ENCODE measurements at regions not wholly inside any gene's neighbourhood (a gene's known extent, or its start where the extent isn't known, plus 50 kb on each side); places are given as distances from the start of the nearest gene placed in this dataset.
"Not testable (repeated sequence)": the region's sequence is repeated elsewhere in the genome, so short reads cannot be mapped to it uniquely, and the experiment has no call there.

DNA sequence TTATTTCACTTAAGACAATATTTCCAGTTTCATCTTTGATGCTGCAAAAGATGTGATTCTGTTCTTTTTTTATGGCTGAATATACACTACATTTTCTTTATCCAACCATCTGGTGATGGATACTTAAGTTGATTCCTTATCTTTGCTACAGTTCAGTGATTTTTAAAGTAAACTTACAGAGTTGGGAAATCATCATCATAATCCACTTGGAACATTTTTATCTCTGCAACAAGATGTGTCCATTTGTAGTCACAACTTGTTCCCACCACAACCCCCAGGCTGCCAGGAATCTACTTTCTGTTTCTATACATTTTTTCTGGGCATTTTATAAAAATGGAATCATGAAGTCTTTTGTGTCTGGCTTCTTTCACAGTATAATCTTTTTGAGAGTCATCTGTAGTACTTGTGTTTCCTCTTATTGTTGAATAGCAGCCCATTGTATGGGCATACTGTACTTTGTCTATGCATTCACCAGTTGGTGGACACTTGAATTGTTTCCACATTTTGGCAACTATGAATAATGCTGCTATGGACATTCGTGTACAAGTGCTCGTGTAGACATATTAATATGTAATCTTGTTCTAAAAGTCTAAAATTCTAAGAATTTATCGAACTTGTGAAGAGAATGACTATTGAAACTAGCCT lies 212.5 kb upstream of the DDHD1 start:
- H3K4me1 ChIP-seq = peaks cover 7% of the 10 kb centered on the region
- no peaks in the 10 kb centered on the region for H3K27me3 ChIP-seq (ENCODE audit: low read depth)
- ATAC-seq (no peak), DNase-seq (no peak)
- TF ChIP-seq, protein P1, sequence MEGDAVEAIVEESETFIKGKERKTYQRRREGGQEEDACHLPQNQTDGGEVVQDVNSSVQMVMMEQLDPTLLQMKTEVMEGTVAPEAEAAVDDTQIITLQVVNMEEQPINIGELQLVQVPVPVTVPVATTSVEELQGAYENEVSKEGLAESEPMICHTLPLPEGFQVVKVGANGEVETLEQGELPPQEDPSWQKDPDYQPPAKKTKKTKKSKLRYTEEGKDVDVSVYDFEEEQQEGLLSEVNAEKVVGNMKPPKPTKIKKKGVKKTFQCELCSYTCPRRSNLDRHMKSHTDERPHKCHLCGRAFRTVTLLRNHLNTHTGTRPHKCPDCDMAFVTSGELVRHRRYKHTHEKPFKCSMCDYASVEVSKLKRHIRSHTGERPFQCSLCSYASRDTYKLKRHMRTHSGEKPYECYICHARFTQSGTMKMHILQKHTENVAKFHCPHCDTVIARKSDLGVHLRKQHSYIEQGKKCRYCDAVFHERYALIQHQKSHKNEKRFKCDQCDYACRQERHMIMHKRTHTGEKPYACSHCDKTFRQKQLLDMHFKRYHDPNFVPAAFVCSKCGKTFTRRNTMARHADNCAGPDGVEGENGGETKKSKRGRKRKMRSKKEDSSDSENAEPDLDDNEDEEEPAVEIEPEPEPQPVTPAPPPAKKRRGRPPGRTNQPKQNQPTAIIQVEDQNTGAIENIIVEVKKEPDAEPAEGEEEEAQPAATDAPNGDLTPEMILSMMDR (IDR thresholded peaks at IDR 0.05) = no peak
- no peaks in the 10 kb centered on the region for H3K9me3 ChIP-seq
- H3K4me3 ChIP-seq = no peak overlapping the region
- intact Hi-C loops (cut with DNase I) = no loop called here
- H3K36me3 ChIP-seq = no peaks in the 10 kb centered on the region
- H3K27ac ChIP-seq = no peak overlapping the region

DNA sequence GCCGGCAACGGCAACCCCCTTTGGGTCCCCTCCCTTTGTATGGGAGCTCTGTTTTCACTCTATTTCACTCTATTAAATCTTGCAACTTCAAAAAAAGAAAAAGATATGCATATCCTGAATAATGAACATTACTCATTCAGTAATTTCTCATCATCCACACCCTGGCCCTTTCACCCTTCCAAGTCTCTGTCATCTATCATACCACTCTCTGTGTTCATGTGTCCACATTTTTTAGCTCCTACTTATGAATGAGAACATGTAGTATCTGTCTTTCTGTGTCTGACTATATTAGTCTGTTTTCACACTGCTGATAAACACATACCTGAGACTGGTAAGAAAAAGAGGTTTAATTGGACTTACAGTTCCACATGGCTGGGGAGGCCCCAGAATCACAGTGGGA lies 209.8 kb upstream of the DDHD1 start:
- H3K36me3 ChIP-seq; intact Hi-C loops (cut with DNase I); H3K4me3 ChIP-seq; H3K27me3 ChIP-seq (ENCODE audit: low read depth); ATAC-seq; H3K27ac ChIP-seq; DNase-seq; H3K9me3 ChIP-seq; H3K4me1 ChIP-seq: not testable (repeated sequence)

DNA sequence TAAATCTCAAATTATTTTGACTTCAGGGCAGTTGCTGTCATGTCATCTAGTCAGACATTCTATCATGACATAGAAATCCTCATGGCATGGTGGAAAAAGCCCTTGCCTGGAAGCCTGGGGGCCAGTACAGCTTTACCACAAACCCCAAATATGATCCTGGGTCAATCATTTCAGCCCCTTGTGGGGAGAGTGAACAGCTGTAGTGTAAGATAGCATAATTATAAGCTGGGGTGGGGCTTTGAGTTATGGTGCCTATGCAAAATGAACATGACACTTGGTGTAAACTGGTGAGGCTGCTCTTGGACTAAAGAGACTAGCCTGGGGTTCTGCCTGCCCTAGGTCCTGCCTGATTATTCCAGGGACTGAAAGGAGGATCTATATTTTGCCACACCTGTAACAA lies 207.7 kb upstream of the DDHD1 start:
- Histone ChIP-seq H3K4me1 (no peaks in the 10 kb centered on the region), H3K9me3 (no peaks in the 10 kb centered on the region), H3K4me3 (no peak overlapping the region), H3K27ac (no peak overlapping the region), H3K27me3 (ENCODE audit: low read depth) (no peaks in the 10 kb centered on the region), H3K36me3 (no peaks in the 10 kb centered on the region)
- TF ChIP-seq, protein P1 (IDR thresholded peaks at IDR 0.05) = no peak
- intact Hi-C loops (cut with DNase I) = no loop called here
- DNase-seq (no peak), ATAC-seq (no peak)

DNA sequence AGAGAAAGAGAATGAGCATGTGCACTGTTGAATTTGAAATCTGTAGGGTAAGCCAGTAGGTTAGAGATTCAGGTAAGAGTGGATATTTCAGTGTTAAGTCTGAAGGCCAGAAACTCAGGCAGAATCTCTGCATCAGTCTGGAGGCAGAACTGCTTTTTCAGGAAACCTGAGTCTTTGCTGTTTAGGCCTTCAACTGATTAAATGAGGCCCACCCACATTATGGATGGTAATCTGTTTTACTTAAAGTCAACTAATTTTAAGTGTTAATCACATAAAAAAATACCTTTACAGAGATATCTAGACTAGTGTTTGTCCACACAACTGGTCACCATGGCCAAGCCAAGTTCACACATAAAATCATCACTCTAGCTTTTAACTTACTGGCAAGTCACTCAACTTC lies 205.0 kb upstream of the DDHD1 start:
- Histone ChIP-seq H3K36me3 (no peaks in the 10 kb centered on the region), H3K9me3 (no peaks in the 10 kb centered on the region), H3K27me3 (ENCODE audit: low read depth) (no peaks in the 10 kb centered on the region), H3K4me3 (no peak overlapping the region), H3K4me1 (no peaks in the 10 kb centered on the region), H3K27ac (no peak overlapping the region)
- intact Hi-C loops (cut with DNase I) = no loop called here
- DNase-seq (no peak), ATAC-seq (no peak)
- TF ChIP-seq, protein P1 (IDR thresholded peaks at IDR 0.05) = no peak

DNA sequence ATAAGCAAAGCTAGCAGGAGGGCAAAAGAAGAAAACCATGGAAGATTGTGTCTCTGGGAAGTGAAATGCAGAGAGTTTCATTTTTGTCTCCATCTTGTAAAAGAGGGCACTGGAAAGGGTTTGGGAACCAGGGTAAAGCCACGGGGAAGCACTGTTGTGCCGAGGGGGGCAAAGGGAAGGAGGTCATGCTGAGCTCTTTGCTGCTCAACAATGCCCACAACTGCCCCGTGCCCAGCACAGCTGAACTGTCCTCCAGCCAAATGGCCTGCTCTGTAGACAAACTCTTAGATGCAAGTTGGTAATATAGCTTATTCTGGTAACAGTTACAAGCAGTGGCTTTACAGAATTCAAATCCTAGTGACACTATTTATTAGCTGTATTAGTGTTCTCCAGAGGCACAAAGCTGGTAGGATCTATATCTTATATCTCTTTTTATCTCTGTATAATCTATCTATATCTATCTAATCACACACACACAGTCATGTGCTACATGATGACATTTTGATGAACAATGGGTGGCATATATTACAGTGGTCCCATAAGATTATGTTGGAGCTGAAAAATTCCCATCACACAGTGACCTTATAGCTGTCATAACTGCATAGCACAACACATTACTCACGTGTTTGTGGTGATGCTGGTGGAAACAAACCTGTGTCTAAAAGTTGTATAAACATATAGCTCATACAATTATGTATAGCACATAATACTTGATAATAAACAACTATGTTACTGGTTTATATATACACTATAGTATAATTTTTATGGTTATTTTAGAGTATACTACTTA lies 203.4 kb upstream of the DDHD1 start:
- Histone ChIP-seq H3K36me3 (no peaks in the 10 kb centered on the region), H3K9me3 (no peaks in the 10 kb centered on the region), H3K4me3 (no peak overlapping the region), H3K27ac (no peak overlapping the region), H3K4me1 (no peaks in the 10 kb centered on the region), H3K27me3 (ENCODE audit: low read depth) (no peaks in the 10 kb centered on the region)
- DNase-seq (no peak), ATAC-seq (no peak)
- TF ChIP-seq, protein P1 (IDR thresholded peaks at IDR 0.05) = no peak
- intact Hi-C loops (cut with DNase I) = no loop called here

DNA sequence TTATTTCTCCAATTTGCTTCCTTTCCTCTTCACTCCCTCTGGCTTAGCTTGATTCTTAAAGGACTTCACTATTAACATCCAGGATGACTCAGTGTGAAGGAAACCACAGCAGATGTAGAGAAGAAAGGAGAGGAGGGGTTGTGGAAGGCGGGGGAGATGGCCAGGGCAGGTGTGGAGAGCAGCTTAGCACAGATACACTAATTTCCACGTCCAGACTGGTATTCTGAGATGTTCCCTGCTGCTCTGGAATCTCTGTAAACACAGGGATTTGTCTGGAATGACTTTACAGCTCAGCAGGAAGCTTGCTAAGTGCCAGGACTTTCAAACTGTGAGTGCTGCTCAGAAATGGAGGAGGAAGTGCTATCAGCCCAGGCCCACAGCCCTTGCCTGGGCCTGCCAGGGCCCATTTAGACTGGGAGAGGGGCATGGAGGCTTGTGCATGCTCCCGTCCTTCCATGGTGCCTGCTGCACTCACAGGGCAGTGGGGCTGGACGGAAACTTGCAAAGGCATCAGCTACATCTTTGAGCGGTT lies 202.5 kb upstream of the DDHD1 start:
- no peak overlapping the region for H3K27ac ChIP-seq
- TF ChIP-seq, protein P1 (IDR thresholded peaks at IDR 0.05) = no peak
- H3K9me3 ChIP-seq = no peaks in the 10 kb centered on the region
- H3K4me3 ChIP-seq = no peak overlapping the region
- H3K4me1 ChIP-seq = no peaks in the 10 kb centered on the region
- ATAC-seq (no peak), DNase-seq (no peak)
- no peaks in the 10 kb centered on the region for H3K27me3 ChIP-seq (ENCODE audit: low read depth)
- H3K36me3 ChIP-seq = no peaks in the 10 kb centered on the region
- intact Hi-C loops (cut with DNase I) = no loop called here
